ENCODE measurements at regions not wholly inside any gene's neighbourhood (a gene's known extent, or its start where the extent isn't known, plus 50 kb on each side); places are given as distances from the start of the nearest gene placed in this dataset.

GRCh38 chr14:34187061-34187460, 236.2 kb upstream of the EGLN3 start:
- TF ChIP-seq TEAD4 (IDR thresholded peaks at IDR 0.05) (no peak), EGR1 (IDR thresholded peaks at IDR 0.05) (no peak), CREB1 (IDR thresholded peaks at IDR 0.05; ENCODE audit: low read depth) (no peak), YY1 (IDR thresholded peaks at IDR 0.05; ENCODE audit: low read depth) (no peak), ZBTB7A (IDR thresholded peaks at IDR 0.05; ENCODE audit: low read depth) (no peak), REST (IDR thresholded peaks at IDR 0.05; ENCODE audit: low read depth) (no peak), FOXM1 (IDR thresholded peaks at IDR 0.05; ENCODE audit: borderline replicate concordance, low read depth) (no peak), TAF1 (IDR thresholded peaks at IDR 0.05; ENCODE audit: low read depth) (no peak), RAD21 (IDR thresholded peaks at IDR 0.05; ENCODE audit: low read depth) (no peak), MAX (IDR thresholded peaks at IDR 0.05) (no peak), EP300 (IDR thresholded peaks at IDR 0.05; ENCODE audit: borderline replicate concordance) (no peak), CEBPB (IDR thresholded peaks at IDR 0.05) (no peak), NFIC (IDR thresholded peaks at IDR 0.05) (no peak), USF1 (IDR thresholded peaks at IDR 0.05) (no peak), TCF12 (IDR thresholded peaks at IDR 0.05; ENCODE audit: low read depth) (no peak)

GRCh38 chr14:34184126-34184525, 233.3 kb upstream of the EGLN3 start:
- TF ChIP-seq RAD21 (IDR thresholded peaks at IDR 0.05; ENCODE audit: low read depth) (no peak), TAF1 (IDR thresholded peaks at IDR 0.05; ENCODE audit: low read depth) (no peak), CEBPB (IDR thresholded peaks at IDR 0.05) (no peak), REST (IDR thresholded peaks at IDR 0.05; ENCODE audit: low read depth) (no peak), ZBTB7A (IDR thresholded peaks at IDR 0.05; ENCODE audit: low read depth) (no peak), MAX (IDR thresholded peaks at IDR 0.05) (no peak), EGR1 (IDR thresholded peaks at IDR 0.05) (no peak), YY1 (IDR thresholded peaks at IDR 0.05; ENCODE audit: low read depth) (no peak), USF1 (IDR thresholded peaks at IDR 0.05) (no peak), NFIC (IDR thresholded peaks at IDR 0.05) (no peak), TEAD4 (IDR thresholded peaks at IDR 0.05) (no peak)

- TF ChIP-seq ZBTB7A (IDR thresholded peaks at IDR 0.05; ENCODE audit: low read depth) (no peak), USF1 (IDR thresholded peaks at IDR 0.05) (no peak), EP300 (IDR thresholded peaks at IDR 0.05; ENCODE audit: borderline replicate concordance) (no peak), FOXM1 (IDR thresholded peaks at IDR 0.05; ENCODE audit: borderline replicate concordance, low read depth) (no peak), MAX (IDR thresholded peaks at IDR 0.05) (no peak), YY1 (IDR thresholded peaks at IDR 0.05; ENCODE audit: low read depth) (no peak), CEBPB (IDR thresholded peaks at IDR 0.05) (no peak), EGR1 (IDR thresholded peaks at IDR 0.05) (no peak), NFIC (IDR thresholded peaks at IDR 0.05) (no peak), CREB1 (IDR thresholded peaks at IDR 0.05; ENCODE audit: low read depth) (no peak), TAF1 (IDR thresholded peaks at IDR 0.05; ENCODE audit: low read depth) (no peak), TEAD4 (IDR thresholded peaks at IDR 0.05) (no peak), RAD21 (IDR thresholded peaks at IDR 0.05; ENCODE audit: low read depth) (no peak), REST (IDR thresholded peaks at IDR 0.05; ENCODE audit: low read depth) (no peak), TCF12 (IDR thresholded peaks at IDR 0.05; ENCODE audit: low read depth) (no peak)
Measured at GRCh38 chr14:34183478-34183877, 232.6 kb upstream of the EGLN3 start.

- TF ChIP-seq REST (IDR thresholded peaks at IDR 0.05; ENCODE audit: low read depth): no peak
- no peak for TF ChIP-seq RAD21 (IDR thresholded peaks at IDR 0.05; ENCODE audit: low read depth)
- TF ChIP-seq TAF1 (IDR thresholded peaks at IDR 0.05; ENCODE audit: low read depth): no peak
- no peak for TF ChIP-seq EGR1 (IDR thresholded peaks at IDR 0.05)
- TF ChIP-seq NFIC (IDR thresholded peaks at IDR 0.05): no peak
- TF ChIP-seq MAX (IDR thresholded peaks at IDR 0.05): no peak
- TF ChIP-seq TCF12 (IDR thresholded peaks at IDR 0.05; ENCODE audit: low read depth): no peak
- TF ChIP-seq CEBPB (IDR thresholded peaks at IDR 0.05): no peak
- no peak for TF ChIP-seq TEAD4 (IDR thresholded peaks at IDR 0.05)
- TF ChIP-seq ZBTB7A (IDR thresholded peaks at IDR 0.05; ENCODE audit: low read depth): no peak
- no peak for TF ChIP-seq EP300 (IDR thresholded peaks at IDR 0.05; ENCODE audit: borderline replicate concordance)
- TF ChIP-seq USF1 (IDR thresholded peaks at IDR 0.05): no peak
- no peak for TF ChIP-seq FOXM1 (IDR thresholded peaks at IDR 0.05; ENCODE audit: borderline replicate concordance, low read depth)
- no peak for TF ChIP-seq CREB1 (IDR thresholded peaks at IDR 0.05; ENCODE audit: low read depth)
- TF ChIP-seq YY1 (IDR thresholded peaks at IDR 0.05; ENCODE audit: low read depth): no peak
Measured at GRCh38 chr14:34181338-34181737, 230.5 kb upstream of the EGLN3 start.
